Kidney tubule cell (primary cell): ENCODE measurements at regions not wholly inside any gene's neighbourhood (a gene's known extent, or its start where the extent isn't known, plus 50 kb on each side); places are given as distances from the start of the nearest gene placed in this dataset.
"Not testable (repeated sequence)": the region's sequence is repeated elsewhere in the genome, so short reads cannot be mapped to it uniquely, and the experiment has no call there.

Experiments used
- DNase-seq: peaks from one replicate; pipeline ENCODE4 v3.0.0-alpha.2; 2018; ENCODE audit warnings: low spot score

- no peak for DNase-seq
These were observed 101.9 kb upstream of the EFNA5 start for GRCh38 chr5:107772418-107773310.

- DNase-seq: no peak
These were observed 101.2 kb upstream of the EFNA5 start for GRCh38 chr5:107771926-107772325.

GRCh38 chr5:107770051-107770450, 99.3 kb upstream of the EFNA5 start:
- no peak for DNase-seq

GRCh38 chr5:107769519-107769918, 98.8 kb upstream of the EFNA5 start:
- no peak for DNase-seq

GRCh38 chr5:107766972-107767371, 96.2 kb upstream of the EFNA5 start:
- DNase-seq: no peak

- peak; percentile 35 for DNase-seq
These were observed 95.7 kb upstream of the EFNA5 start for GRCh38 chr5:107766439-107766838.

- DNase-seq: no peak
These were observed 95.0 kb upstream of the EFNA5 start for GRCh38 chr5:107765805-107766063.

- no peak for DNase-seq
These were observed 94.5 kb upstream of the EFNA5 start for GRCh38 chr5:107764976-107765804.

- DNase-seq: no peak
These were observed 93.5 kb upstream of the EFNA5 start for GRCh38 chr5:107764282-107764681.

- no peak for DNase-seq
These were observed 82.7 kb upstream of the EFNA5 start for GRCh38 chr5:107753427-107753826.

GRCh38 chr5:107744418-107745330, 73.9 kb upstream of the EFNA5 start:
- no peak for DNase-seq

GRCh38 chr5:107743373-107744000, 72.8 kb upstream of the EFNA5 start:
- DNase-seq: peak; percentile 79

GRCh38 chr5:107739661-107740060, 68.9 kb upstream of the EFNA5 start:
- DNase-seq: peak; percentile 7

GRCh38 chr5:107736638-107737037, 65.9 kb upstream of the EFNA5 start:
- no peak for DNase-seq

GRCh38 chr5:107736089-107736488, 65.4 kb upstream of the EFNA5 start:
- not testable (repeated sequence) for DNase-seq

GRCh38 chr5:107735558-107735957, 64.8 kb upstream of the EFNA5 start:
- no peak for DNase-seq

GRCh38 chr5:107726896-107727295, 56.2 kb upstream of the EFNA5 start:
- DNase-seq: no peak

GRCh38 chr5:107724642-107725041, 53.9 kb upstream of the EFNA5 start:
- DNase-seq: no peak

GRCh38 chr5:107721241-107721640, 50.5 kb upstream of the EFNA5 start:
- not testable (repeated sequence) for DNase-seq
